Stimulated activated CD8-positive, alpha-beta memory T cell treated with anti-CD3 and anti-CD28 coated beads, Interleukin-7, amount 100 ng/mL, for 48 hours (primary cell): ENCODE measurements at regions not wholly inside any gene's neighbourhood (a gene's known extent, or its start where the extent isn't known, plus 50 kb on each side); places are given as distances from the start of the nearest gene placed in this dataset.

ENCODE experiments used
- DNase-seq, 2 donors: peaks; one replicate each; pipeline ENCODE4 v3.0.0-alpha.2; 2020; ENCODE audit warnings: low read depth in 1 of 2; ENCODE audit errors: extremely low read depth in 1 of 2

- DNase-seq, result no peak
Observed at GRCh38 chr11:134882671-134883297, 470.7 kb upstream of the B3GAT1 start.

- DNase-seq, result no peak
Observed at GRCh38 chr11:134882141-134882540, 470.1 kb upstream of the B3GAT1 start.

GRCh38 chr11:134880788-134881187, 468.7 kb upstream of the B3GAT1 start:
- no peak for DNase-seq

GRCh38 chr11:134879931-134880330, 467.9 kb upstream of the B3GAT1 start:
- DNase-seq, result no peak

- DNase-seq, result no peak
Observed at GRCh38 chr11:134879341-134879740, 467.3 kb upstream of the B3GAT1 start.

- no peak for DNase-seq
Observed at GRCh38 chr11:134878785-134879184, 466.7 kb upstream of the B3GAT1 start.

- DNase-seq, result no peak
Observed at GRCh38 chr11:134876226-134876625, 464.2 kb upstream of the B3GAT1 start.

- DNase-seq, result no peak
Observed at GRCh38 chr11:134866981-134867675, 455.1 kb upstream of the B3GAT1 start.

GRCh38 chr11:134866215-134866614, 454.2 kb upstream of the B3GAT1 start:
- no peak for DNase-seq

GRCh38 chr11:134864968-134865305, 452.9 kb upstream of the B3GAT1 start:
- no peak for DNase-seq

- DNase-seq, result no peak
Observed at GRCh38 chr11:134864233-134864967, 452.4 kb upstream of the B3GAT1 start.

- no peak for DNase-seq
Observed at GRCh38 chr11:134863294-134863693, 451.3 kb upstream of the B3GAT1 start.

- no peak for DNase-seq
Observed at GRCh38 chr11:134862587-134863195, 450.6 kb upstream of the B3GAT1 start.

GRCh38 chr11:134862105-134862502, 450.1 kb upstream of the B3GAT1 start:
- DNase-seq, result no peak

GRCh38 chr11:134861490-134862104, 449.6 kb upstream of the B3GAT1 start:
- no peak for DNase-seq

- no peak for DNase-seq
Observed at GRCh38 chr11:134858783-134859480, 446.9 kb upstream of the B3GAT1 start.

- no peak for DNase-seq
Observed at GRCh38 chr11:134857035-134857434, 445.0 kb upstream of the B3GAT1 start.

- DNase-seq, result no peak
Observed at GRCh38 chr11:134856056-134856971, 444.3 kb upstream of the B3GAT1 start.
